Vagina (tissue), 2 donors: ENCODE measurements at regions not wholly inside any gene's neighbourhood (a gene's known extent, or its start where the extent isn't known, plus 50 kb on each side); places are given as distances from the start of the nearest gene placed in this dataset.

ENCODE experiments used
- CTCF ChIP-seq, 3 experiments: fragments of 450-650 bp in 2 of 3; fragments of 200-600 bp in 1 of 3; sonication (generic) in 1 of 3; IDR thresholded peaks; one replicate each; pipeline ENCODE4 v1.5.1; 2017 to 2019; ENCODE audit warnings: antibody characterized with exemption in 3 of 3, mild to moderate bottlenecking in 2 of 3, moderate library complexity in 2 of 3
- POLR2A ChIP-seq, 2 donors: fragments of 450-650 bp; IDR thresholded peaks; one replicate each; pipeline ENCODE4 v1.6.1; 2017; ENCODE audit warnings: antibody characterized with exemption in 2 of 2, mild to moderate bottlenecking in 2 of 2, moderate library complexity in 2 of 2
- POLR2AphosphoS5 ChIP-seq, 2 donors: sonication (generic); formaldehyde crosslinking; IDR thresholded peaks; one replicate each; pipeline ENCODE4 v1.9.0; 2017; ENCODE audit warnings: antibody characterized with exemption in 2 of 2, mild to moderate bottlenecking in 2 of 2, low read depth in 1 of 2; ENCODE audit not compliant: insufficient read depth in 1 of 2

GRCh38 chr2:176793792-176794191 lies 418.8 kb upstream of the HNRNPA3 start:
- TF ChIP-seq POLR2A (IDR thresholded peaks at IDR 0.05) (no peak), CTCF (IDR thresholded peaks at IDR 0.05) (no peak), POLR2AphosphoS5 (IDR thresholded peaks at IDR 0.05; ENCODE audit: insufficient read depth in 1 of 2, low read depth in 1 of 2) (no peak)
